ENCODE measurements at regions not wholly inside any gene's neighbourhood (a gene's known extent, or its start where the extent isn't known, plus 50 kb on each side); places are given as distances from the start of the nearest gene placed in this dataset.

GRCh38 chr19:28711411-28711810 lies 501.5 kb downstream of the UQCRFS1 start:
- no peak for TF ChIP-seq HDGF (IDR thresholded peaks at IDR 0.05; ENCODE audit: borderline replicate concordance)
- TF ChIP-seq, protein P1, sequence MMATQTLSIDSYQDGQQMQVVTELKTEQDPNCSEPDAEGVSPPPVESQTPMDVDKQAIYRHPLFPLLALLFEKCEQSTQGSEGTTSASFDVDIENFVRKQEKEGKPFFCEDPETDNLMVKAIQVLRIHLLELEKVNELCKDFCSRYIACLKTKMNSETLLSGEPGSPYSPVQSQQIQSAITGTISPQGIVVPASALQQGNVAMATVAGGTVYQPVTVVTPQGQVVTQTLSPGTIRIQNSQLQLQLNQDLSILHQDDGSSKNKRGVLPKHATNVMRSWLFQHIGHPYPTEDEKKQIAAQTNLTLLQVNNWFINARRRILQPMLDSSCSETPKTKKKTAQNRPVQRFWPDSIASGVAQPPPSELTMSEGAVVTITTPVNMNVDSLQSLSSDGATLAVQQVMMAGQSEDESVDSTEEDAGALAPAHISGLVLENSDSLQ (IDR thresholded peaks at IDR 0.05): no peak
- no peak for TF ChIP-seq FOXA1 (IDR thresholded peaks at IDR 0.05)
- TF ChIP-seq BHLHE40 (IDR thresholded peaks at IDR 0.05; ENCODE audit: borderline replicate concordance): no peak
- no peak for TF ChIP-seq FOXK2 (IDR thresholded peaks at IDR 0.05)
- TF ChIP-seq NFRKB (IDR thresholded peaks at IDR 0.05): no peak
- no peak for TF ChIP-seq SP1 (IDR thresholded peaks at IDR 0.05)
- TF ChIP-seq ELF4 (IDR thresholded peaks at IDR 0.05): no peak
- no peak for TF ChIP-seq L3MBTL2 (conservative IDR thresholded peaks at IDR 0.05)
- no peak for TF ChIP-seq SUZ12 (IDR thresholded peaks at IDR 0.05)
- no peak for TF ChIP-seq CTBP1 (IDR thresholded peaks at IDR 0.05; ENCODE audit: borderline replicate concordance)
- no peak for TF ChIP-seq FOXM1 (IDR thresholded peaks at IDR 0.05; ENCODE audit: borderline replicate concordance)
- no peak for TF ChIP-seq TARDBP (IDR thresholded peaks at IDR 0.05)
- TF ChIP-seq ARNT (IDR thresholded peaks at IDR 0.05): no peak
